Liver (tissue), 8 donors: ENCODE measurements at regions not wholly inside any gene's neighbourhood (a gene's known extent, or its start where the extent isn't known, plus 50 kb on each side); places are given as distances from the start of the nearest gene placed in this dataset.

Source experiments
- DNase-seq: peaks from one replicate; pipeline ENCODE4 v3.0.0-alpha.2; 2017; ENCODE audit warnings: low spot score
- H3K27ac ChIP-seq, 2 donors: one replicate each; pipeline ENCODE4 v1.7.0; 2013; ENCODE audit warnings: inconsistent platforms in 2 of 2, low read length in 2 of 2, control low read depth in 1 of 2, low read depth in 1 of 2, mild to moderate bottlenecking in 1 of 2
- H3K27me3 ChIP-seq, 4 donors: one replicate each; pipeline versions ENCODE4 v1.6.1 to v1.7.0; 2013; ENCODE audit warnings: low read length in 3 of 4, inconsistent platforms in 1 of 4, mild to moderate bottlenecking in 1 of 4, moderate library complexity in 1 of 4; ENCODE audit not compliant: control insufficient read depth in 4 of 4, insufficient read depth in 4 of 4
- H3K36me3 ChIP-seq, 4 donors: one replicate each; pipeline versions ENCODE4 v1.6.1 to v1.7.0; 2013; ENCODE audit warnings: low read length in 3 of 4, mild to moderate bottlenecking in 3 of 4, low read depth in 1 of 4, moderate library complexity in 1 of 4; ENCODE audit not compliant: control insufficient read depth in 4 of 4, insufficient read depth in 3 of 4
- H3K4me1 ChIP-seq, 4 donors: one replicate each; pipeline versions ENCODE4 v1.6.1 to v1.7.0; 2013; ENCODE audit warnings: low read length in 3 of 4, mild to moderate bottlenecking in 3 of 4, moderate library complexity in 1 of 4; ENCODE audit not compliant: control insufficient read depth in 4 of 4, insufficient read depth in 4 of 4
- H3K4me3 ChIP-seq, 3 donors: one replicate each; pipeline versions ENCODE4 v1.6.1 to v1.7.0; 2013; ENCODE audit warnings: low read length in 3 of 3, control low read depth in 1 of 3, low read depth in 1 of 3, mild to moderate bottlenecking in 1 of 3
- H3K9ac ChIP-seq, 2 donors: one replicate each; pipeline ENCODE4 v1.7.0; 2013; ENCODE audit warnings: low read length in 2 of 2, mild to moderate bottlenecking in 2 of 2, moderate library complexity in 2 of 2, control low read depth in 1 of 2, low read depth in 1 of 2
- H3K9me3 ChIP-seq, 4 donors: one replicate each; pipeline versions ENCODE4 v1.6.1 to v1.7.0; 2013; ENCODE audit warnings: low read length in 3 of 4; ENCODE audit not compliant: control insufficient read depth in 4 of 4
- CTCF ChIP-seq: fragments of 150-350 bp; IDR thresholded peaks from 2 replicates; pipeline ENCODE4 v1.5.1; 2017; ENCODE audit warnings: improper control_type of control experiment, low read depth, low read length; ENCODE audit not compliant: missing input control
- EGR1 ChIP-seq, 2 donors: IDR thresholded peaks; 2 replicates each; pipeline ENCODE4 v1.6.1; 2016 to 2018; ENCODE audit warnings: antibody characterized with exemption in 2 of 2, low read depth in 2 of 2
- FOXA1 ChIP-seq: IDR thresholded peaks from 2 replicates; pipeline ENCODE4 v1.6.1; 2016; ENCODE audit warnings: antibody characterized with exemption
- GABPA ChIP-seq, 2 donors: IDR thresholded peaks in 1 of 2; conservative IDR thresholded peaks in 1 of 2; 2 replicates each; pipeline ENCODE4 v1.6.1; 2016; ENCODE audit warnings: antibody characterized with exemption in 2 of 2, mild to moderate bottlenecking in 1 of 2, moderate library complexity in 1 of 2
- HNF4A ChIP-seq, 2 donors: conservative IDR thresholded peaks; 2 replicates each; pipeline ENCODE4 v1.6.1; 2016; ENCODE audit warnings: antibody characterized with exemption in 2 of 2, mild to moderate bottlenecking in 2 of 2
- HNF4G ChIP-seq: IDR thresholded peaks from 2 replicates; pipeline ENCODE4 v1.6.1; 2016; ENCODE audit warnings: antibody characterized with exemption
- JUND ChIP-seq, 2 donors: IDR thresholded peaks; 2 replicates each; pipeline ENCODE4 v1.6.1; 2016; ENCODE audit warnings: antibody characterized with exemption in 2 of 2
- MAX ChIP-seq: IDR thresholded peaks from 2 replicates; pipeline ENCODE4 v1.6.1; 2016; ENCODE audit warnings: antibody characterized with exemption
- NR2F2 ChIP-seq: IDR thresholded peaks from 2 replicates; pipeline ENCODE4 v1.6.1; 2016; ENCODE audit warnings: antibody characterized with exemption
- RAD21 ChIP-seq, 2 donors: IDR thresholded peaks; 2 replicates each; pipeline ENCODE4 v1.6.1; 2016; ENCODE audit warnings: antibody characterized with exemption in 2 of 2, mild to moderate bottlenecking in 2 of 2
- RXRA ChIP-seq, 2 donors: IDR thresholded peaks; 2 replicates each; pipeline ENCODE4 v1.6.1; 2017 to 2018; ENCODE audit warnings: antibody characterized with exemption in 2 of 2, mild to moderate bottlenecking in 1 of 2
- SP1 ChIP-seq: IDR thresholded peaks from 2 replicates; pipeline ENCODE4 v1.6.1; 2018; ENCODE audit warnings: antibody characterized with exemption, mild to moderate bottlenecking
- TAF1 ChIP-seq: conservative IDR thresholded peaks from 2 replicates; pipeline ENCODE4 v1.6.1; 2016; ENCODE audit warnings: antibody characterized with exemption, mild to moderate bottlenecking
- YY1 ChIP-seq: IDR thresholded peaks from 2 replicates; pipeline ENCODE4 v1.6.1; 2016; ENCODE audit warnings: antibody characterized with exemption, mild to moderate bottlenecking
- WGBS: extraction: QIAGEN DNeasy Blood & Tissue Kit; methylation state at CpG from one replicate; pipeline ENCODE4 v1.1.7; 2013; 5-methylcytosine and 5-hydroxymethylcytosine counted together
- TF ChIP-seq, protein P1 (sequence below): IDR thresholded peaks from 2 replicates; pipeline ENCODE4 v1.6.1; 2016; ENCODE audit warnings: antibody characterized with exemption
- TF ChIP-seq, protein P2 (sequence below): IDR thresholded peaks from 2 replicates; pipeline ENCODE4 v1.6.1; 2016; ENCODE audit warnings: antibody characterized with exemption
- TF ChIP-seq, protein P3 (sequence below): IDR thresholded peaks from 2 replicates; pipeline ENCODE4 v1.6.1; 2016; ENCODE audit warnings: antibody characterized with exemption, mild to moderate bottlenecking
- donor health status: healthy.
- donor health status: healthy.
- donor health status: healthy.
- donor health status: healthy.
- donor health status: healthy.

GRCh38 chr5:1665803-1666202 is 133.8 kb downstream of the MRPL36 start:
- WGBS: 77% methylated on average over 4 of the region's 4 CpGs
- no peak overlapping the region for H3K9ac ChIP-seq

DNA sequence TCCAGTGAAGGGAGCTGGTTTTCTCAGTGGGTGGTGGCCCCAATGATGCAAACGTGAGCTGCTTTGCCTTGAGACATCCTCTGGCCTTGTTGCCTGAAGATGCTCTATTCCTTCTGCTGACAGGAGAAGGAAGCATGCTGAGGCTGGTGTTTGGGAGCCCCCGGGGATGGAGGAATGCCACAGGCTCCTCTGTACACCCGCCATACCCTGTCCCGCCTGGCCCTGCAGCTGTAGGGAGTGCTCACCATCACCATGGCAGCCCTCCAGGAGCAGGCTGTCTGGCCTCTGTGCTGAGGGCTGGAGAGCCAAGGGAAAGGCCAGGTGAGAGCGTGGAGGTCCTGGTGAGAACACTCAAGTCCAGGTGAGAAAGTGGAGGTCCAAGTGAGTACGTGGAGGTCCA is 134.4 kb downstream of the MRPL36 start:
- no peaks in the 10 kb centered on the region for H3K9me3 ChIP-seq
- peaks cover 0 to 4% (median under 1%) of the 10 kb centered on the region in 4 donors for H3K4me1 ChIP-seq
- no peak overlapping the region for H3K9ac ChIP-seq
- peaks cover 0 to 12% (median 6%) of the 10 kb centered on the region in 4 donors for H3K27me3 ChIP-seq
- H3K27ac ChIP-seq: no peak overlapping the region
- TF ChIP-seq HNF4G (no peak), TAF1 (no peak), JUND (IDR thresholded peaks at IDR 0.05) (no peak), HNF4A (conservative IDR thresholded peaks at IDR 0.05) (no peak), RXRA (IDR thresholded peaks at IDR 0.05) (no peak), EGR1 (IDR thresholded peaks at IDR 0.05; ENCODE audit: low read depth in 2 of 2) (no peak), SP1 (no peak), NR2F2 (no peak), MAX (no peak), GABPA (IDR thresholded peaks at IDR 0.05 in 1 of 2, conservative IDR thresholded peaks at IDR 0.05 in 1 of 2) (no peak), RAD21 (IDR thresholded peaks at IDR 0.05) (no peak), FOXA1 (no peak), YY1 (no peak), CTCF (no peak)
- TF ChIP-seq, protein P1, sequence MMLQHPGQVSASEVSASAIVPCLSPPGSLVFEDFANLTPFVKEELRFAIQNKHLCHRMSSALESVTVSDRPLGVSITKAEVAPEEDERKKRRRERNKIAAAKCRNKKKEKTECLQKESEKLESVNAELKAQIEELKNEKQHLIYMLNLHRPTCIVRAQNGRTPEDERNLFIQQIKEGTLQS: no peak
- TF ChIP-seq, protein P2, sequence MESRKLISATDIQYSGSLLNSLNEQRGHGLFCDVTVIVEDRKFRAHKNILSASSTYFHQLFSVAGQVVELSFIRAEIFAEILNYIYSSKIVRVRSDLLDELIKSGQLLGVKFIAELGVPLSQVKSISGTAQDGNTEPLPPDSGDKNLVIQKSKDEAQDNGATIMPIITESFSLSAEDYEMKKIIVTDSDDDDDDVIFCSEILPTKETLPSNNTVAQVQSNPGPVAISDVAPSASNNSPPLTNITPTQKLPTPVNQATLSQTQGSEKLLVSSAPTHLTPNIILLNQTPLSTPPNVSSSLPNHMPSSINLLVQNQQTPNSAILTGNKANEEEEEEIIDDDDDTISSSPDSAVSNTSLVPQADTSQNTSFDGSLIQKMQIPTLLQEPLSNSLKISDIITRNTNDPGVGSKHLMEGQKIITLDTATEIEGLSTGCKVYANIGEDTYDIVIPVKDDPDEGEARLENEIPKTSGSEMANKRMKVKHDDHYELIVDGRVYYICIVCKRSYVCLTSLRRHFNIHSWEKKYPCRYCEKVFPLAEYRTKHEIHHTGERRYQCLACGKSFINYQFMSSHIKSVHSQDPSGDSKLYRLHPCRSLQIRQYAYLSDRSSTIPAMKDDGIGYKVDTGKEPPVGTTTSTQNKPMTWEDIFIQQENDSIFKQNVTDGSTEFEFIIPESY: no peak
- TF ChIP-seq, protein P3, sequence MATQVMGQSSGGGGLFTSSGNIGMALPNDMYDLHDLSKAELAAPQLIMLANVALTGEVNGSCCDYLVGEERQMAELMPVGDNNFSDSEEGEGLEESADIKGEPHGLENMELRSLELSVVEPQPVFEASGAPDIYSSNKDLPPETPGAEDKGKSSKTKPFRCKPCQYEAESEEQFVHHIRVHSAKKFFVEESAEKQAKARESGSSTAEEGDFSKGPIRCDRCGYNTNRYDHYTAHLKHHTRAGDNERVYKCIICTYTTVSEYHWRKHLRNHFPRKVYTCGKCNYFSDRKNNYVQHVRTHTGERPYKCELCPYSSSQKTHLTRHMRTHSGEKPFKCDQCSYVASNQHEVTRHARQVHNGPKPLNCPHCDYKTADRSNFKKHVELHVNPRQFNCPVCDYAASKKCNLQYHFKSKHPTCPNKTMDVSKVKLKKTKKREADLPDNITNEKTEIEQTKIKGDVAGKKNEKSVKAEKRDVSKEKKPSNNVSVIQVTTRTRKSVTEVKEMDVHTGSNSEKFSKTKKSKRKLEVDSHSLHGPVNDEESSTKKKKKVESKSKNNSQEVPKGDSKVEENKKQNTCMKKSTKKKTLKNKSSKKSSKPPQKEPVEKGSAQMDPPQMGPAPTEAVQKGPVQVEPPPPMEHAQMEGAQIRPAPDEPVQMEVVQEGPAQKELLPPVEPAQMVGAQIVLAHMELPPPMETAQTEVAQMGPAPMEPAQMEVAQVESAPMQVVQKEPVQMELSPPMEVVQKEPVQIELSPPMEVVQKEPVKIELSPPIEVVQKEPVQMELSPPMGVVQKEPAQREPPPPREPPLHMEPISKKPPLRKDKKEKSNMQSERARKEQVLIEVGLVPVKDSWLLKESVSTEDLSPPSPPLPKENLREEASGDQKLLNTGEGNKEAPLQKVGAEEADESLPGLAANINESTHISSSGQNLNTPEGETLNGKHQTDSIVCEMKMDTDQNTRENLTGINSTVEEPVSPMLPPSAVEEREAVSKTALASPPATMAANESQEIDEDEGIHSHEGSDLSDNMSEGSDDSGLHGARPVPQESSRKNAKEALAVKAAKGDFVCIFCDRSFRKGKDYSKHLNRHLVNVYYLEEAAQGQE: no peak
- H3K36me3 ChIP-seq: no peaks in the 10 kb centered on the region
- H3K4me3 ChIP-seq: no peak overlapping the region
- no peak for DNase-seq
- 69% methylated on average over 6 of the region's 6 CpGs for whole genome bisulfite sequencing

More at GRCh38 chr5:1665803-1666202, 133.8 kb downstream of the MRPL36 start:
- Histone ChIP-seq H3K27ac (no peak overlapping the region), H3K4me3 (no peak overlapping the region), H3K27me3 (peaks cover 0 to 12% (median 6%) of the 10 kb centered on the region in 4 donors), H3K9me3 (no peaks in the 10 kb centered on the region), H3K36me3 (no peaks in the 10 kb centered on the region), H3K4me1 (peaks cover 0 to 4% (median under 1%) of the 10 kb centered on the region in 4 donors)
- no peak for DNase-seq
- TF ChIP-seq, protein P1: no peak
- TF ChIP-seq YY1 (no peak), FOXA1 (no peak), RXRA (IDR thresholded peaks at IDR 0.05) (no peak), CTCF (no peak)
